HG02571 (cell line): ENCODE measurements at regions not wholly inside any gene's neighbourhood (a gene's known extent, or its start where the extent isn't known, plus 50 kb on each side); places are given as distances from the start of the nearest gene placed in this dataset.

Experiments
- ATAC-seq: cut with Tn5 transposase; IDR thresholded peaks from one replicate; pipeline ENCODE4 v1.9.1; 2021; ENCODE audit warnings: mild to moderate bottlenecking, moderate library complexity; ENCODE audit not compliant: unreplicated experiment

GRCh38 chr13:107141767-107142166 is 573.8 kb upstream of the ARGLU1 start:
- ATAC-seq: no peak

DNA sequence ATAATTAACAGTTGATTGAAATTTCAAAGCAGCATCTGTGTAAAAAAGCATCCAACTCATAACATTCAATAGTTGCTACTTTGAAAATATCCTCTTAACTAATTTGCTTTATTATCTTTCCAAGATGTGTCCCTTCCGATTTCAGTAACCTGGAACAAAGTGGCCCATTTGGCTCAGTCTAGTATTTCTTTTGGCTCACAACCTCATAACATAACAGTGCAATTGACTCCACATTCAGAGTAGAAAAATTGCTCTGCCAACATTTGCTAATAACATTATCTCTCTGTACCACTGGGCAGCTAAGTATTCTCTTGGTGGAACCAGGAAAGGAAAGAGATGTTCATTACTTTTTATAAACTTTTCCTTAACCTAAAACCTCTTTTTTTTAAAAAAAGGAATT is 571.1 kb upstream of the ARGLU1 start:
- ATAC-seq: no peak

DNA sequence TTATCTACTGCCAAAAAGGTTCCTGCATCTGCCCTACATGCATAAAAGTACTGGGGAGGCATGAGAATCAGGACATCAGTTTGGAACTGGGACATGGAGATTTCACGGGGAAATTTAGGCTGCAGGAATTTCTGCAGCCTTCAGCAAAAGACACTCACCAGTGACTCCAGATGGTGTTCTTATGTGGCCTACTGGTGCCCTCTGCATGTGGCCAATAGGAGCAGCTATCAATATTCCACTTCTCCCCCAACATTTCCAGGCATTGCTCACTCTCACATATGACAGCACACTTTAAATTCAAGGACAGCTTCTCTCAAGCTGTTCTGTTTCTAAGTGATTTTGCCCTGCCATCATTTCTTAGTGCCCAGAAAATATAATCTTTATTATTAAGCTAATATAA is 570.5 kb upstream of the ARGLU1 start:
- ATAC-seq: no peak

- ATAC-seq: no peak
These were observed 566.0 kb upstream of the ARGLU1 start for GRCh38 chr13:107133950-107134349.

- ATAC-seq: no peak
These were observed 562.6 kb upstream of the ARGLU1 start for GRCh38 chr13:107130566-107130965.

- no peak for ATAC-seq
These were observed 556.8 kb upstream of the ARGLU1 start for GRCh38 chr13:107124730-107125129.

- ATAC-seq: no peak
These were observed 556.3 kb upstream of the ARGLU1 start for GRCh38 chr13:107124129-107124718.

- ATAC-seq: no peak
These were observed 553.9 kb upstream of the ARGLU1 start for GRCh38 chr13:107121793-107122192.

DNA sequence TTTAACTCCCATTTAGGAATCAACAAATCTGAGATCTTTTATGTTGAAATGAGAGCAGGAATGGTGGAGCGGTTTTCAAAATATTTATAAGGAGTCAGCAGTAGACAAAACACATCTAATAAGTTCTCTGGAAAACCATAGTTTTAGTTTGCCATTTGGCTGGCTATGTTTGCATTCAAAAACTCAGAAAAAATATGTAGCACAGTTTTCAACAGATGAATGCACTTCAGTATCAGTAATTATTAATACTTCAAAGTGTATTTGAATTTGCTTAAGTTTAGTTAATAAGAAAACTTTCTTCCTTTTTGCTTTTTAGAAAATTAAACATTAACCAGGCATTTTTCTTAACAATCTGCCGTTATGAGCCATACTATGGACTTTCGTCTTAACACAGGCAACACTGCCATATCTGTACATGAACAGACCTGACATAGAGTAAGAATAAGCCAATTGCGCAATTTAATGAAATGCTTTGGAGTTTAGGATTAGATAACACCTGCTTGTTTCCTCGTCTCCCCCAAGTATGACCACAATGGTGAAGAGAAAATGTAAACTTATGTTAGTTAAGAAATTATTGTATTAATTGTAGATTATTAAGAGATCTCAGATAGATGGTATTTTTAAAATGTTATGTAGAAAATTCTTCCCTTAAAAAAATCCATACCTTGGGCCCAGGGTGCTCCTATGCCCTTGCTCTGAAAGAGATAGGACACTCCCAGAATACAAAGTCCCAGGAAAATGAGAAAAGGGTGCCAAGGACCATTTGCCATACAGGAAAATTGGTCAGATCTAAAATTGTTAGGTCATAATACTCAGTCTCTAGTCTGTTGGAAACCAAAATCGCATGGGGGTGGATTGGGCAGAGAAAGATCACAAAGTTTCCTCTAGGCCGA is 552.3 kb upstream of the ARGLU1 start:
- no peak for ATAC-seq

DNA sequence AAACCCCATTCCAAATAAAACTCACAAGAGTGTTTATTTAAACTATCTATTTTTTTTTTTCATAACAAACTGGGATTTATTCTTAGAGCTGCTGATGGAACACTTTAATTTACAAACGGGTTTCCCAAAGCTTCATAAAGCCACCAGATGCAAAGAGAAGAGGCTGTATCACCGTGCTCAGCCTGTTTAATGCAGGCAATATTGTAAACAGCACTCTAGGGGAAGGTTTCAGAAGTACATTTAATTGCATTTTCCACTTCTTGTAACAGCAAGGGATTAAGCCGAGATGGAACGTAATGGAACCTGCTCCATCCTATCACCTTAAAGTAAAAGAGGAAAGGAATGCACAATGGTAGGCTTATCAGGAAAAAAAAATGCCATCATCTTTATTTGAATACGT is 550.6 kb upstream of the ARGLU1 start:
- ATAC-seq: no peak

GRCh38 chr13:107117327-107118012 is 549.5 kb upstream of the ARGLU1 start:
- ATAC-seq: no peak

GRCh38 chr13:107113387-107113786 is 545.5 kb upstream of the ARGLU1 start:
- ATAC-seq: no peak

- ATAC-seq: no peak
These were observed 543.3 kb upstream of the ARGLU1 start for GRCh38 chr13:107111248-107111647.

- no peak for ATAC-seq
These were observed 536.7 kb upstream of the ARGLU1 start for GRCh38 chr13:107104631-107105030.

GRCh38 chr13:107102676-107103075 is 534.7 kb upstream of the ARGLU1 start:
- no peak for ATAC-seq

DNA sequence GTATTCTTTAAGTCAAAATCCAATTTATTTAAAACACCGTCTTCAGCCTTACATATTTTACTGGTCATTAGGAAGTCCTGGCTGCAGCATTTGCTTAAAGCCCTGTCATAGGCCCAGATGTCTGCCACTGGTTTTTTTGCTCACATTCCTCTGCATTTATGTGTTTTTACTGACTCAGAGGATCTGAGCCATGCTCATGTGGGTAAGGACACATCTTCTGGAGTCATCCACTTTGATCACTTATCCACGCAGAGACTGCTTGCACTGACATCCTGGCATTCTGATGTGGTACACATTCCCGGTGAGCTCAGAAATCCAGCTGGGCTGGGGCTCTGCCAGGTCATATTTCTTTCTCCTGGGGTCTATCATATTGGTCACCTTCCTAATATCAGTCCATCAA is 531.7 kb upstream of the ARGLU1 start:
- no peak for ATAC-seq

DNA sequence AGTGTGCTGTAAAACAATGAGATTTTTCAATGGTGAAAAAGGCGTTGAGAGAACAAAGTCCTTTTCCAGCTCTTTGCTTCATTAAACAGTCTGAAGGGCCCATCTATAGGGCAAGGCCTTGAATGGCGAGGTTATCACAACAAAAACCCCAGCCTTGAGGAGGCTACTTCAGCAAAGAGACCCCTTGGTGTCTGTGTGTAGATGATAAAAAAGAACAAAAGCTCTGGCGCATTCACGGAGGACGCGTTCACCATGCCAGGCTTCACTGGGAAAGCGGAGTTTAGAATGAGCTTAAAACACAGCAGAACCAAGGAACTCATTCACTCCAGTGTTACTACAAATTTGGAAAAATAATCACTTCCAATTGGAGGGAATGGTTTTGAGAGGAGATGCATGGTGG is 530.0 kb upstream of the ARGLU1 start:
- ATAC-seq: no peak

- ATAC-seq: no peak
These were observed 527.9 kb upstream of the ARGLU1 start for GRCh38 chr13:107095876-107096275.

GRCh38 chr13:107091861-107092260 is 523.9 kb upstream of the ARGLU1 start:
- ATAC-seq: no peak

GRCh38 chr13:107091428-107091827 is 523.5 kb upstream of the ARGLU1 start:
- no peak for ATAC-seq

GRCh38 chr13:107088061-107088460 is 520.1 kb upstream of the ARGLU1 start:
- ATAC-seq: no peak
